Mesothelial cell of epicardium (in vitro differentiated cells): ENCODE measurements at regions not wholly inside any gene's neighbourhood (a gene's known extent, or its start where the extent isn't known, plus 50 kb on each side); places are given as distances from the start of the nearest gene placed in this dataset.

Experiments used
- DNase-seq, 2 experiments: peaks; one replicate each; pipeline ENCODE4 v3.0.0; 2021; ENCODE audit warnings: low spot score in 2 of 2; ENCODE audit not compliant: unreplicated experiment in 2 of 2
- H3K27ac Mint-ChIP-seq: 2 replicates; pipeline ENCODE4 v1.8.0; 2021; ENCODE audit warnings: mixed read lengths
- H3K27me3 Mint-ChIP-seq: 2 replicates; pipeline ENCODE4 v1.8.0; 2021; ENCODE audit warnings: low read depth, mixed read lengths
- H3K36me3 Mint-ChIP-seq: 2 replicates; pipeline ENCODE4 v1.8.0; 2021; ENCODE audit warnings: mixed read lengths
- H3K4me1 Mint-ChIP-seq: 2 replicates; pipeline ENCODE4 v1.8.0; 2021; ENCODE audit warnings: mixed read lengths
- H3K4me3 Mint-ChIP-seq: 2 replicates; pipeline ENCODE4 v1.8.0; 2021; ENCODE audit warnings: mild to moderate bottlenecking, moderate library complexity, mixed read lengths
- H3K9me3 Mint-ChIP-seq: 2 replicates; pipeline ENCODE4 v1.8.0; 2021; ENCODE audit warnings: mixed read lengths
- CTCF ChIP-seq: fragments of 200-600 bp; sonication (generic); IDR thresholded peaks from one replicate; pipeline ENCODE4 v1.5.0; 2021; ENCODE audit warnings: antibody characterized with exemption; ENCODE audit not compliant: unreplicated experiment

GRCh38 chr13:70255406-70255991 is 147.2 kb upstream of the KLHL1 start:
- no peak for DNase-seq
- no peak for TF ChIP-seq CTCF
- H3K4me1 Mint-ChIP-seq: peaks cover 10% of the 10 kb centered on the region
- peaks cover 1% of the 10 kb centered on the region for H3K9me3 Mint-ChIP-seq
- no peak overlapping the region for H3K4me3 Mint-ChIP-seq
- H3K36me3 Mint-ChIP-seq: no peaks in the 10 kb centered on the region
- peaks cover 6% of the 10 kb centered on the region for H3K27me3 Mint-ChIP-seq
- no peak overlapping the region for H3K27ac Mint-ChIP-seq

GRCh38 chr13:70253834-70254233 is 145.6 kb upstream of the KLHL1 start:
- Mint-ChIP-seq H3K36me3 (no peaks in the 10 kb centered on the region), H3K4me3 (no peak overlapping the region), H3K9me3 (peaks cover 8% of the 10 kb centered on the region), H3K27ac (no peak overlapping the region), H3K4me1 (peaks cover 10% of the 10 kb centered on the region), H3K27me3 (no peaks in the 10 kb centered on the region)
- no peak for TF ChIP-seq CTCF
- no peak for DNase-seq

GRCh38 chr13:70253411-70253810 is 145.2 kb upstream of the KLHL1 start:
- Mint-ChIP-seq H3K27me3 (no peaks in the 10 kb centered on the region), H3K27ac (no peak overlapping the region), H3K4me3 (no peak overlapping the region), H3K4me1 (peaks cover 10% of the 10 kb centered on the region), H3K9me3 (peaks cover 8% of the 10 kb centered on the region), H3K36me3 (no peaks in the 10 kb centered on the region)
- no peak for TF ChIP-seq CTCF
- no peak for DNase-seq

- no peak for DNase-seq
- H3K9me3 Mint-ChIP-seq: peaks cover 8% of the 10 kb centered on the region
- TF ChIP-seq CTCF: no peak
- no peaks in the 10 kb centered on the region for H3K36me3 Mint-ChIP-seq
- no peaks in the 10 kb centered on the region for H3K27me3 Mint-ChIP-seq
- peaks cover 8% of the 10 kb centered on the region for H3K4me1 Mint-ChIP-seq
- no peak overlapping the region for H3K4me3 Mint-ChIP-seq
- H3K27ac Mint-ChIP-seq: no peak overlapping the region
Measured at GRCh38 chr13:70249332-70250064, 141.2 kb upstream of the KLHL1 start.

GRCh38 chr13:70237131-70237530 is 128.9 kb upstream of the KLHL1 start:
- DNase-seq: no peak

More at GRCh38 chr13:70237131-70237530, 128.9 kb upstream of the KLHL1 start:
- no peak for TF ChIP-seq CTCF
- Mint-ChIP-seq H3K36me3 (no peaks in the 10 kb centered on the region), H3K9me3 (peaks cover 7% of the 10 kb centered on the region), H3K27me3 (no peaks in the 10 kb centered on the region), H3K4me1 (no peaks in the 10 kb centered on the region), H3K4me3 (no peak overlapping the region), H3K27ac (no peak overlapping the region)
